Panc1 (cell line): ENCODE measurements at regions not wholly inside any gene's neighbourhood (a gene's known extent, or its start where the extent isn't known, plus 50 kb on each side); places are given as distances from the start of the nearest gene placed in this dataset.

Source experiments
- ATAC-seq: fragments of 200-7000 bp; cut with Tn5 transposase; 2 replicates; pipeline ENCODE4 v1.9.1; 2020; ENCODE audit warnings: mild to moderate bottlenecking, moderate library complexity
- BruUV-seq: library from RNA; stranded (reverse); fragments of 400-500 nt; replicated peaks from 2 replicates; lab custom pipeline; 2021; lab: Mats Ljungman, UMichigan
- CTCF ChIA-PET: fragments of 300-600 bp; sonication (Branson Sonifier 250); formaldehyde crosslinking; loops from one replicate; lab custom pipeline; 2022; ENCODE audit warnings: antibody characterized with exemption; lab: Charles Lee
- POLR2A ChIA-PET: fragments of 300-600 bp; sonication (Branson Sonifier 250); formaldehyde crosslinking; loops from one replicate; lab custom pipeline; 2022; ENCODE audit warnings: antibody characterized with exemption; lab: Charles Lee
- DNase-seq: peaks from one replicate; pipeline ENCODE4 v3.0.0-alpha.2; 2010; ENCODE audit warnings: low read depth, low spot score
- H3K27ac ChIP-seq: 2 replicates; pipeline ENCODE4 v1.5.1; 2011; ENCODE audit warnings: mild to moderate bottlenecking, low read length, inconsistent platforms
- H3K27me3 ChIP-seq: fragments of 200-500 bp; sonication (Bioruptor generic); 2 replicates; pipeline ENCODE4 v1.6.0; 2014; ENCODE audit warnings: low read length, inconsistent platforms; ENCODE audit not compliant: control insufficient read depth, insufficient read depth
- H3K36me3 ChIP-seq: fragments of 200-500 bp; sonication (Bioruptor generic); 2 replicates; pipeline ENCODE4 v1.5.1; 2014; ENCODE audit warnings: inconsistent platforms, mild to moderate bottlenecking, low read length, moderate library complexity; ENCODE audit not compliant: control insufficient read depth, insufficient read depth
- H3K4me1 ChIP-seq: 2 replicates; pipeline ENCODE4 v1.5.1; 2011; ENCODE audit warnings: inconsistent platforms, mild to moderate bottlenecking, low read length, moderate library complexity; ENCODE audit not compliant: control insufficient read depth, insufficient read depth
- H3K4me3 ChIP-seq, 2 experiments: 2 replicates each; pipeline ENCODE4 v1.5.1; 2011 to 2012; ENCODE audit warnings: low read depth in 2 of 2, low read length in 2 of 2, mild to moderate bottlenecking in 2 of 2, inconsistent platforms in 1 of 2, moderate library complexity in 1 of 2
- H3K9me3 ChIP-seq: fragments of 200-500 bp; sonication (Bioruptor generic); 2 replicates; pipeline ENCODE4 v1.5.1; 2014; ENCODE audit warnings: low read depth, mild to moderate bottlenecking, inconsistent platforms, low read length, moderate library complexity; ENCODE audit not compliant: control insufficient read depth, insufficient read depth
- CTCF ChIP-seq: fragments of 450-650 bp; IDR thresholded peaks from 2 replicates; pipeline ENCODE4 v1.5.1; 2017; ENCODE audit warnings: mild to moderate bottlenecking
- POLR2AphosphoS5 ChIP-seq: IDR thresholded peaks from 2 replicates; pipeline ENCODE4 v1.6.1; 2012; ENCODE audit warnings: mild to moderate bottlenecking, low read depth, low read length, moderate library complexity
- REST ChIP-seq, 2 experiments: IDR thresholded peaks; 2 replicates each; pipeline ENCODE4 v1.6.1; 2011 to 2012; ENCODE audit warnings: low read depth in 2 of 2, control low read depth in 1 of 2, low read length in 1 of 2, mild to moderate bottlenecking in 1 of 2, moderate library complexity in 1 of 2; ENCODE audit not compliant: insufficient read depth in 1 of 2
- SIN3A ChIP-seq: IDR thresholded peaks from 2 replicates; pipeline ENCODE4 v1.6.1; 2012; ENCODE audit warnings: low read depth, mild to moderate bottlenecking, low read length, moderate library complexity, borderline replicate concordance; ENCODE audit not compliant: insufficient read depth
- TCF7L2 ChIP-seq: IDR thresholded peaks from 2 replicates; pipeline ENCODE4 v1.6.1; 2011; ENCODE audit warnings: mild to moderate bottlenecking, low read depth, low read length, inconsistent platforms
- in situ Hi-C: cut with HindIII; loops from 2 replicates; pipeline ENCODE4 v1.10.0; 2016; ENCODE audit warnings: low sequenced_read_pairs, low pct_unique_long_range_greater_than_20kb
- intact Hi-C: fragments of 100-400 bp; cut with micrococcal nuclease; formaldehyde crosslinking; loops from one replicate; pipeline ENCODE4 v1.10.0; 2022; ENCODE audit not compliant: unreplicated experiment

- H3K27me3 ChIP-seq: no peaks in the 10 kb centered on the region
- no peaks in the 10 kb centered on the region for H3K9me3 ChIP-seq
- TF ChIP-seq POLR2AphosphoS5 (no peak), REST (IDR thresholded peaks at IDR 0.05; ENCODE audit: insufficient read depth in 1 of 2, low read depth in 2 of 2, low read length in 1 of 2) (no peak), CTCF (no peak), TCF7L2 (no peak), SIN3A (no peak)
- no peaks in the 10 kb centered on the region for H3K36me3 ChIP-seq
- DNase-seq (no peak), ATAC-seq (no peak)
- ChIA-PET POLR2A (no interaction called here), CTCF (no interaction called here)
- H3K27ac ChIP-seq: no peak overlapping the region
- intact Hi-C loops (no loop called here), in situ Hi-C loops (no loop called here)
- BruUV-seq: no TSS peak
- H3K4me1 ChIP-seq: no peaks in the 10 kb centered on the region
- H3K4me3 ChIP-seq: no peak overlapping the region
Measured at GRCh38 chr6:98650941-98651340, 183.4 kb upstream of the POU3F2 start.

DNA sequence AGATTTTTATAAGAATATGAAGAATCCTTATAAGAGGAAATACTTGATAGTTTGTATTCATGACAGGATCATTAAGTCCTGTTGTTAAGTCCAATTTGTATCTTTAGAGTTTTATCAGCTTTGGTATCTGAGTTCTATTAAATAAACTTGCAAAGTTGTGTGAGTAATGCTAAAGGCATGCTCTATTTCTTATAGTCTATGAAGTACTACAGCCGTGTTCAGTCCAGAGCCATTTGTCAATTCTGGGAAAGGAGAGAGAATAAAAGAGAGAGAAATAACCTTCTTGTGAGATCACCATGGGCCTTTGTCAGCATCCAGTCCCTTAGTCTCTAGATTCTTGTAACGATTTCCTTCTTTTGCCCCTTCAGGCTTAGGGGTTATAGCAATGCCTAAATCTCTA is 181.2 kb upstream of the POU3F2 start:
- no peak overlapping the region for H3K27ac ChIP-seq
- no peaks in the 10 kb centered on the region for H3K36me3 ChIP-seq
- H3K27me3 ChIP-seq: no peaks in the 10 kb centered on the region
- no peak overlapping the region for H3K4me3 ChIP-seq
- in situ Hi-C loops: no loop called here
- H3K4me1 ChIP-seq: no peaks in the 10 kb centered on the region
- no peak for TF ChIP-seq TCF7L2
- TF ChIP-seq CTCF: no peak
- TF ChIP-seq SIN3A: no peak
- DNase-seq: no peak
- ATAC-seq: no peak
- intact Hi-C loops: no loop called here
- ChIA-PET CTCF (no interaction called here), POLR2A (no interaction called here)
- BruUV-seq: no TSS peak
- H3K9me3 ChIP-seq: no peaks in the 10 kb centered on the region

DNA sequence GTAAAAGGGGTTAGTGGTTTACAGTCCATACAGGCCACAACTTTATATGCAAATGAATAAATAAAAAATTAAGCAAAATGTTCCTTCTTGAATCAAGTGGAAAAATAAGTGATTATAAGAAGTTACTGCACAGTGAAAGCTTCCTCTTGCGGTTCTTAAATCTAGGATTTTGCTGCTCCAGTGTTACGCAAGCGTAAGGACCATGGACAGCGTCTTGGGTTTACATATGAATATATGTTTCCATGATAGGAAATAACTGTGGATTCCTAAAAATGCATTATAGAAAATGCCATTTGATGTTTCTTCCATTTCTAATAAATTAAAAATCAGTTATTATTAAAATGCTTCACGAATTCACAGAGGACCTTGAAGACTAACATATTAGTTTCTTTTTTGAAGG is 176.6 kb upstream of the POU3F2 start:
- Histone ChIP-seq H3K4me3 (no peak overlapping the region), H3K27ac (no peak overlapping the region), H3K36me3 (no peaks in the 10 kb centered on the region), H3K9me3 (no peaks in the 10 kb centered on the region), H3K4me1 (no peaks in the 10 kb centered on the region), H3K27me3 (no peaks in the 10 kb centered on the region)
- ChIA-PET POLR2A (no interaction called here), CTCF (no interaction called here)
- in situ Hi-C loops (no loop called here), intact Hi-C loops (no loop called here)
- no peak for DNase-seq
- no TSS peak for BruUV-seq
- no peak for TF ChIP-seq POLR2AphosphoS5
- TF ChIP-seq REST (IDR thresholded peaks at IDR 0.05; ENCODE audit: insufficient read depth in 1 of 2, low read depth in 2 of 2, low read length in 1 of 2): peak; percentile 82 to 90
- no peak for ATAC-seq
